T follicular helper cell (primary cell): ENCODE measurements at regions not wholly inside any gene's neighbourhood (a gene's known extent, or its start where the extent isn't known, plus 50 kb on each side); places are given as distances from the start of the nearest gene placed in this dataset.

Source experiments
- DNase-seq: peaks from one replicate; pipeline ENCODE4 v3.0.0-alpha.2; 2020; ENCODE audit warnings: low read depth

DNA sequence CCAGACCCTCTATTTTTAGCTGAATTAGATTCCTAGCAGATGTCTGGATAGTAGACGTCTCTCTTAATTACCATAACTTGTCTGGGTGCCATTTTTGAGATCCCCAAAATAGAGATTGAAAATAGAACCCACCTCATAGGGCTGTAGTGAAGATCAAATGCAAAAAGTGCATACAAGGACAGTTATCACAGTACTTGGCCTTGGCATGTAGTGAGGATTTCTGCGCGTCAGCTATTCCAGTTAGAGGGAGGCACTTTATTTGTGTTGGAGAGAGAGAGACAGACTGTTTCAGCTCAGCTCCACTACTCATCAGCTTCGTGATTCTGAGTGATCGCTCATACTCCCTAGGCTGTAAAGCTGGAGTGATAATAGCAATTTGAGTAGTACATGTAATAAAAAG is 59.6 kb upstream of the CDH13 start:
- DNase-seq, result no peak

DNA sequence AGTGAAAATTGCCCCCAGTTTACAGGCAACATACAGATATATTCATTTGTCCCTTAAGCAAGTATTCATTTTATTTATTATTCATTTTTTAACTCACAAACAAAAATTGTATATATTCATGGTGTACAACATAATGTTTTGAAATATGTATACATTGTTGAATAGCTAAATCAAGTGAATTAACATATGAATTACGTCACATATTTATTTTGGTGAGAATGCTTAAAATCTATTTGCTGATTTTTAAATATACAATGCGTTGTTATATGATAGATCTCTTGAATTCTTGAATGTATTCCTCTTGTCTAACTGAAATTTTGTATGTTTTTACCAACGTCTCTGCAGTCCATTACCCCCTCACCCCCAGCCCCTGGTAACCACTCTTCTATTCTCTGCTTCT is 63.4 kb upstream of the CDH13 start:
- DNase-seq, result no peak

DNA sequence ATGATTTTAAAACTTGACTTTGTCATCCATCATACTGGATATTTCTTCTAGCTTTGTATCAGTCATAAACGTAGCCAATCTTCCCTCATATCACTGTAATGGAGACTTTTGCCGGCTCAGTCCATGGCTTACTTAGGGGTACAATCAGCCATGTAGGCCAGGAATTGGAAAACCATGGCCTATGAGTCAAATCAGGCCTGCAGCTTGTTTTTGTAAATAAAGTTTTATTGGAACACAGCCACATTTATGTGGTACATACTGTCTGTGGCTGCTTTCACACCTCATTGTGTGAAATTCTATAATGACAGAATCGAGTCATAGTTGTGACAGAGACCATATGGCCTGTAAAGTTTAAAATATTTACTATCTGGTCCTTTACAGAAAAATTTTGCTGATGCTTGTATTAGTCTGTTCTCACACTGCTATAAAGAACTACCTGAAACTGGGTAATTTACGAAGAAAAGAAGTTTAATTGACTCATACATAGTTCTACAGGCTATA is 64.5 kb upstream of the CDH13 start:
- no peak for DNase-seq

DNA sequence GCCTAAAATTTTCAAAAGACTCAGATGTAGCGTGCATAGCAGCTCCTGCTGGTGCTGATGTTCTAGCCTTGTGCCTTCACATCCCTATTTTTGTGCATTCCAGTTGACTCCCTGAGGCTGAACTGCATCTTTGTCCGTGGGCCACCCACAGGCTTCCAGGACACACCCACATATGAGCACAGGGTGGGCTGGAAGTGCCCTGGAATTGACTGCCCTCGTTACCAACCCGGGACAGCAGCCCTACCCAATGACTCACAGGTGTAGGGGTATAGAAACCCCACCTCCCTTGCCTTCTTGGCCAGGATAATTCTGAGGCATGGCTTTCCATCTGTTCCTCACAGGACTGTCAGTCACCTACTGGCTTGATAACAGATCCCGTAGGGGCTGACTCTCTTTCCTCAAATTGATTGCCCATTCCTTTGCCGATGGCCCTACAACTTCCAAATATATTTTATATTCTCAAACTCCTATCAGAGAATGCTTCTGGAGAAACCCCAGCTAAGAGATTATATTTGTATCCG is 65.9 kb upstream of the CDH13 start:
- no peak for DNase-seq

DNA sequence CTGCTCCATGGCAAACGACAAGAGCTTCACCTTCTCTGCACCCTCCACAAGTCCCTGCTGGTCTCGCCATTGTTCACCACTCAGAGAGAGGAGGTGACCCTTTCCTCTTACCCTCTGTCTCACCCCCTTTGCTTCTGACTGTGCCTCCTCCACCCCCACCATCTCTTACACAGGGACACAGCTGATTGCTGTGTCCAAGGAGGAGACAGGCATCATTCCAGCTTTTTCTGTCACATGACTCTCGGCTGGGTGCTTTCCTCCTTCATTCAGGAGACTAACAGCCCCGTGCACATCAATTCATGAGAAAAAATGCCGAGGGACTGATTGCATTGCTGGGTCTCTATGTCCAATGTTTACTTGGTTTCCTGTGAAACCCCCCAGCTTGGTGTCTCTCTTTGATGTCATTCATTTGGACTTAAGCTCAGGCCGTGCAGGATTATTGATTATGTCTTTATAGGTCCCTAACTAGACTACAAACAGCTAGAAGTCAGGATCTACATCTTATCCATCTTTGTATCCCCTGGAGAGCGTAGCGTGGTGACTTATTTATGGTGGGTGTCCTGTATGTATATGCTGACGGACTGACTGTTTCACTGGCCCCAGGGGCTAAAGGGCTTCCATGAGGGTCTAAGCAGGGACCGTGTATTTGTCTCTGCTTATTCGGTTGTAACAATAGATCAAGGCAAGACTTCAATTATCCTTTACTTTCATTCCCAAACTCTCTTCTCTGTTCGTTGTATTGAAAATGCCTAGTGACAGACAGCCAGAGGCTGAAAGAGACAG is 82.2 kb upstream of the CDH13 start:
- no peak for DNase-seq

DNA sequence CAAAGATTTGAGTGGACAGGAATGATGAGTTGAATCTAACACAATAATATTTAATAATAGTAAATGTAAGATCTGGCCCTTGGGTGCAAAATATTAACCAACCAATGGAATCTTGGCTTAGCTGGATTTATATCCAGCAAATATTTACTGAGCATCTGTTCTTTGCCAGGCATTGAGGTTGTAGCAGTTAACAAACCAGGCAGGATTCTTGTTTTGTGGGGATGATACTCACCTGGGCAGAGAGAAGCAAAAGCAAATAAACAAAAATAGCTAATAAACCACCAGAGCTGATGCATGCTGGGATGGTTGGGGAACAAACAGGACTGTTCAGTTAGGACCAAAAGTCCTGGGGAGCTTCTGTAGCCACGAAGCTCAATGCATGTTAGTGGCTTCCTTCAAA is 84.1 kb upstream of the CDH13 start:
- DNase-seq, result no peak

DNA sequence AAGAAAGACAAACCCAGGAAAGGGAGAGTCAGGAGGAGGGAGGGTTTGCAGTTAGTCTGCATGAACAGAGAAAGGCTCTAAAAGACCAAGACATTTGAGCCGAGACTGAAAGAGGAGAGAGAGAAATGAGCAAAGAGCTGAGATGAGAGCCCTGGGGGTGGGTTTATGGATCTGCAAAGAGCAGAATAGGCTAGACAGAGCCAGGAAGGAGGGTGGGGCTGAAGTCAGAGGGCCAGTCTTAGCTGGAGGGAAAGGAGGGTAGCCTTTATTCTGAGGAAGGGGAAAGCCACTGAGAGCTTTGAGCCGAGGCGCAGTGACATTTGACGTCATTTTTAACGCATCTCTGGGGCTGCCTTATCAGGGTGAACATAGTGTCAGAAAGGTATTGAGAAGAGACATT is 85.7 kb upstream of the CDH13 start:
- no peak for DNase-seq

DNA sequence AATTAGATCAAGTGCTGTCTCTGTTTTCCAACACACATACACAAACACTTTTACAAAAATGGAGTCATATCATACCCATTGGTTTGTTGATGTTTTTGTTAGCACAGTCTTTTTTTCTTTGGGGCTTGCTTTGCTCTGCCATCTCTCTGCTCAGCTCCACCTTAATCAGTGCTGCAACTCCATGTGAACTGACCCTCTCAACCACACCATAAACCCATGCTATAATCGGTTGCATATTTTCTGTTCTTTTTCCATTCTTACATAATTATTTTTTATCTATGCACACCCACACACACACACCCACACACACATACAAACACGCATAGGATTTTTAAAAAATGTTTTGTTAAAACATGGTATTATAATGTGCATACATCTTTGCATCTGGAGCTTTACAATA is 91.0 kb upstream of the CDH13 start:
- no peak for DNase-seq

DNA sequence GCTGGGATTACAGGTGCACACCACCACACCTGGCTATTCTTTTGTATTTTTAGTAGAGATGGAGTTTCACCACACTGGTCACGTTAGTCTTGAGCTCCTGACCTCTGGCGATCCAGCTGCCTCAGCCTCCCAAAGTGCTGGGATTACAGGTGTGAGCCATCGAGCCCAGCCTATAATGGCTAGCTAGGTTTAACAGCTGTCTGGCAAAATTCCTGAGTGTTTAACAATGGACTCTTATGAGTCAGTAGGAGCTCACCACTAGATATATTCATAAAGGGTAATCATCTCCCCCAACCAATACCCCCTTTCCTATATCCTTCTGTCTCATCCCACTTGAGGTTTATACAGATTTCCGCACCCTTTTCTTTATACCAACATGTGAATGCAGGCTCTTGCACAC is 91.5 kb upstream of the CDH13 start:
- no peak for DNase-seq

DNA sequence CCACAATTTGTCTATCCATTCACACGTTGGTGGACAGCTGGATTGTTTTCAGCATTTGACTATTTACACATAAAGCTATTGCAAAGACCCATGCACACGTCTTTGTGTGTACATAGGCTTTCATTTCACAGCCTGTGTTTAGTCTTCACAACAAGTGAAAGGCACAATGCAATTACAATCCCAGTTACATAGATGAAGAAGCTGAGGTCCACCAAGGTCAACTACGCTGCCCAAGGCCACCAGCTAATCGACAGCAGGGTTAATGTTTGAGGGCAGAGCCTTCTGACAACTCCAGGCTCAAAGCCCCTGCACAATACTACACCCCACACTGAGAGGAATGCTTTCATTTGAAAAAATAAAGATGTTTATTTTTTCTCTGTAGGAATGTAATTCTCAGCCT is 93.6 kb upstream of the CDH13 start:
- no peak for DNase-seq

DNA sequence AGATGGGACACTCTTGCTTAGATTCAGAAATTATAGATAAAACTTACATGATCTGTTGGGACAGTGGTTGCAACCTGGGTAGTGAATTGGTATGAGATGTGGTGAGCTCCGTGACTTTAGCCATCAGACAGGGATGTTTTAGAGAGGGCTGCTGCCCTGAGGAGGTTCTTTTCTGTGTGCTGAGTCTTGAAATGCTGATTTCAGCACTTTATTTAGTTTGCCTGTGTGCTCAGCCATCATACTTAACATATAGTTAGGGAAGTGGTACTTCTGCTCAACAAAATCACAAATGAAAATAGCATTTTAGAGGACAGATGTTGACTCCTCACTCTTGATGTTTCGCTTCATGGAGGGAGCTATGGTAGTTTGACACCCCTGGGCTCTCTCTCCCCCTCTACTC is 95.9 kb upstream of the CDH13 start:
- no peak for DNase-seq

DNA sequence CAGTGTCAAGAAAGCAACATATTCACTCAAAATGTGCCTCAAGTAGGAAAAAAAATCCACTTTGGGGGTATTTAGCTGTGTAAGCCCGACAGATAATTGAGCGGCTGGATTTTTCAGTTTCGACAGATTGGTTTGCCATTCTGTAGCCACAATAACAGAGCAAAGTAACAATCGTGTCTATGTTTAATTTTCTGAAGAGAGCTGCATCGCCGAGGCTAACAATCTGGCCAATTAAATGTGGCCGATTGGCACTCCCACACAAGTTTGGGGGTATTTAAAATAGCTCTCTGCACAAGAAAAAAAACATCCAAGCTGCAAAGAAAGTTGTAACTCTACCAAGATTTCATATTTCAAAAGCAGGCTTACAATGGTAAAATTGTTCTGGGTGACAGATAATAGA is 99.7 kb upstream of the CDH13 start:
- no peak for DNase-seq

DNA sequence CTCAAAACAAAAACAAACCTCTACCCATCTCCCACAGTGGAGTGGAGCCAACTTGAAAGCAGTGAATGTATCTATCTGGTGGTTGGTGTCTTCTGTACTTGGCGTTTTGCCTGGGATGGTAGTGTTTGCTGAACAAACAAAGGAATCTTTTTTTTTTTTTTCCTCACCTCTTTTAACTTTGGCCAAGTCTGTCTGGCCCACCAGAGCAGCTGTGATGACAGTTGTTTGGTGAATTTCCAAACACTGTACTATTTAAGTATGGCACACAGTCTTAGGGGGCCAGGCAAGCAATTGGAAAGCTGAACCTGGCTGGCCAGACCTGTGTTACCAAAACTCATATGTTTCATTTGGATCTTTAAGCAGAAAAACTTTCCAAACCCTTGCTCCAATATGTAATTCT is 101.8 kb upstream of the CDH13 start:
- no peak for DNase-seq

DNA sequence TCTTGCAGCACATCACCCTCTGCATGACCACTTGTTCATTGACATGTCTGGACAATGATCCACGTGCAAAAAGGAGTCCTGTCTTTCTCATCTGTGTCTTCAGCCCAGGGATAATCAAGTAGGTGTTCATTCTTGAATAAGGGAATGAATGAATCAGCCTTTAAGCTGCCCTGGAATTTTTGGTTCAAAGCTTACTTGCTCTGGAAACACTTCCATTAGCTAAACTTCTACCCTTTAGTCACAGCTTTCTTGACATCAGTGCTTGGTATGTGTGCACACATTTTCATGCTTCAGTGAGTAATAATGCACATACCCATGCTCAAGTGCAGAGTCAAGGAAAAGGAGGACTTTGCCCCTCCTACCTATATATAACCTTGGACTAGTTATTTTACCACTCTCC is 103.0 kb upstream of the CDH13 start:
- DNase-seq, result no peak

DNA sequence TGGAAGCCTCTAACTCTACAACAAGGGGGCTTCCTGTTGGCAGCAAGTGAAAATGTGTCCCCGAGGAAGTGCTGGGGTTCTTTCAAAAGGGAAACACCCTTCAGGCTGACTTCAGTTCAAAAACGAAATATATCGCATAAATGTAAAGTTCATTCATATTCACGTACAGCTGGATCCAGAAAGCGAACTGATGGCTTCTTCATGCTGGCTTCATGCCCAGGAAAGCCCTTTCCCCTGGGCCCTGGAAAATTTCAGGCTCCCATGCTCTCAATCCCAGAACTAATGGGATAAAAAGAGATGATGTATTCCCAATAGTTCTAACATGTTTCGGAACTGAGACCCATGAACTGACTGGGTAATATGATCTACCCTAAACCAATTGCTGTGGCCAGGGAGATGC is 104.7 kb upstream of the CDH13 start:
- no peak for DNase-seq

DNA sequence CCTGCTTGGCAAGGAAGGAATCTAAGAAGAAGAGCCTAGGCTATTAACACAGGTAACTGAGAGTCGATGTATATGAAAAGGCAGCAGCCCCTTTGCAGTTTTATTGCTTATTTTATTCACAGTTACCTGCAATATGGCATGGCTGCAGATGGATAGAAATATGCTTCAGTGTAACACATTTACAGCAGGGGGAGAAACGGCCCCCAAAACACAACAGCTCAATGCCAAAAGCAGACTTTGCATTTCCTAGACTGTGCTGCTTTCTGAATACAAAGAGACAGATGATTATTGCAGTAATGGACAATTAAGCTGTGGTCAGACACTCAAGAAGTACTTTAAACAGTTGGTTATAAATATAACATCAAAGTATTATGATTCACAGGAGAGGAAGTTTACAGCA is 108.0 kb upstream of the CDH13 start:
- DNase-seq, result no peak

DNA sequence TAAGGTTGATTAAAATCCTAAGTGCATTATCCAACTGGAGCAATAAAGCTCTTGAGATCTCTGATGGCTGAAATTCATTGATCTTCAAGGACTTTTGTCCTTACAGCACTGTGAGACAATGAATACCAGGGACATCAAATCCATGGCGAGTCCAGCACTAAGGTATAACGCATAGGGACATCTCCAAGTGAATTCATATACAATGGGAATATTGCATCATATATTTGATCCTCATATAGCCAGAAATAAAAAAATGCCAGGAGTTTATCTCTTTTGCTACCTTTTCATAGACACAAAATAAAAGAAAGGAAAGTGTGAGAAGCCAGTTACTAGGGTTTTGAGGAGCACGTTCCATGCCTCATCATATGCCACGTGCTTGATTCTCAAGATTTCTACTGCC is 112.5 kb upstream of the CDH13 start:
- DNase-seq, result no peak

DNA sequence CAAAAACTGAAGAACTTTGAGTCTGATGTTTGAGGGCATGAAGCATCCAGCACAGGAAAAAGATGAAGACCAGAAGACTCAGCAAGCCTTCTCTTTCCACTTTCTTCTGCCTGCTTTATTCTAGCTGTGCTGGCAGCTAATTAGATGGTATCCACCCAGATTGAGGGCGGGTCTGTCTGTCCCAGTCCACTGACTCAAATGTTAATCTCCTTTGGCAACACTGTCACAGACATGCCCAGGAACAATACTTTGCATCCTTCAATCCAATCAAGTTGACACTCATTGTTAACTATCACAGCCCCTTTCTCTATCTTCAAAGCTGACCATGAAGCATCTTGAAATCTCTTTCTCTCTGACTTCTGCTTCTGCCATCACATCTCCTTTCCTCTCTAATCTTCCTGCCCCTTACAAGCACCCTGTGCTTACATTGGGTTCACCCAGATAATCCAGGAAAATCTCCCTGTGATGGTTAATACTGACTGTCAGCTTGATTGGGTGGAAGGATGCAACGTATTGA is 115.9 kb upstream of the CDH13 start:
- DNase-seq, result no peak

DNA sequence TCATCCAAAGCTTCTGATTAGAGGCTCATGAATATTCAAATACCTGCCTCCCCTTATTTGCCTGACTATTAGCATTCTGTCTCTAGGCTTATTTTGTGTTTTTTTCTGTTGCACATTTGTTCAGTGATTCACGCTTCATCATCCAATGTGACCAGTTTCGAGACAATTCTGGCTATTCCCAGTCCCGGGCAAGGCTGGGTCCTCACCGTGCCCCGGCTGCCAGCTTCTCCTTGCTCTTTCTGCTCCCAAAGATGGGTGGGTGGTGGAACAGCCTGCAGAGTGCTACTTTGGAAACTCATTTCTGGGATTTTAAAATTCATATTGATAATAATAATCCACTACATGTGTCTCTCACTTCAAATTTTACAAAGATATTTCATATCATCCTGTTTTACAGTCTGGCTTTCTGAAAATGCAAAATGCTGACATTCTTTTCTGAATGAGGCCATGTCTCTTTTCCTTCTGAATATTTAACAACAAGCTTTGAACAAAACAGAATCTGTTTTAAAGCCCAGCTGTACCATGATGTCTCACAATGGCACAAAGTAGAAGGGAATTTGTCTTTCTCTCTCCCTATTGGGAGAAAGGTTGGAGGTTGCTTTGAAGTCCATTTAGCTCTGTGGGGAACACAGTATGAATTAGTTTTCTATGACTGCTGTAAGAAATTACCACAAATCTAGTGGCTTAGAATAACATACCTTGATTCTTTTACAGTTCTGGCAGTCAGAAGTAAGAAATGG is 116.9 kb upstream of the CDH13 start:
- no peak for DNase-seq

DNA sequence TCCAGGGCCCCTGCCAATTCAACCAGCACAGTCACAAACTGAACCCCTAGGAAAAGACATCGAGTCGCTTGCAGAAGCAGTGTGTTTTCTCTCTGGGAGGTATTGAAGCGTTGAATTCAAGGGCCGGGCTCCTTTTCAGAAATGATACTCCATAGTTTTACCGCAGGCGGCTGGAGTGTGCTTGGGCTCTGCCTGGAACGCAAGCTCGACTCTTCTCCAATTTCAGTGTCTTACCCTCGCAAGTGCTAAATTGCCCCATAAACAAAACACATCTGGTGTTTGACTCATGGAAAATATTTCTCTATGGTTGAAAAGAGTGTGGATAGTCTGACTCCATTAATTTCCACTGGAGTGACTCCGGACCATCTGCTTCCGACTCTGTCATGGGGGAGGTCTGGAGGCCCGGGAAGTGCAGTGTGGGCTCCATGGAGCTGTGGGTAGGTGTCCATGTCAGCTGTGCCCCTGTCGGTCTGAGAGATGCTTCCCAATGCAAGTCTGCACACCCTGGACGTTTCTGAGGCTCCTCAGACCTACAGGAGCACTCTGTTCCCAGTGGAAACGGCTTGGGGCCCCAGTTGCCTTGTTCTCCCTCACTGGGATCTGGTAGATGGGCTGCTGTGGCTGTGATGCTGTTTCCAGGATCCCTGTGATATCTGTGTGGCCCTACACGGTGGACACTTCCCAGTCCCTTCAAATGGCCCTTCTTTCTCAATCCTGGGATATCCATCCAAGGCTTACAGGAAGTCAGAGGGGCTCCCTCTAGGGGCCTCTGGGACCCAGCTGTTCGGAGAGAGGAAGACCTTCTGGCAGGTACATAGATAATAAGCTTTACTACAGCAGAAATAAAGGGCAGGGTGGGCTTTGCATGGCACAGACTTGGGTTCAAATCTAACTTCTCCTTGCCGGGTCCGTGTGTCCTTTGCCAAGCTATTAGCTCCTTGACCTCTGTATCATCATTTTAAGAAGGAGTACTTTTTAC is 119.8 kb upstream of the CDH13 start:
- DNase-seq, result no peak

DNA sequence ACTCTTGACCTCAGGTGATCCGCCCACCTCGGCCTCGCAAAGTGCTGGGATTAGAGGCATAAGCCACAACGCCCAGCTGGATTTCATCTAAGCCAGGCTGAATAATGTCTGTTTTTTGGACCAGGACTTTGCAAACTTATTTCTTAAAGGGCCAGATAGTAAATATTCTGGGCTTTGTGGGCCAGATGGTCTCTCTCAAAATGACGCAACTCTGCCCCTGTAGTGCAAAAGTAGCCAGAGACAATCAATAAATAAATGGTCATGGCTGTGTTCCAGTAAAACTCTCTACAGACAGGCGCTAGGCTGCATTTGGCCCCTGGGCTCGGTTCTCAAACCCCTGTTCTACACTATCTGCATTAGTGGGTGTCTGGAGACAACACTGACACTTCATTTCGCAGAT is 121.9 kb upstream of the CDH13 start:
- DNase-seq, result no peak

DNA sequence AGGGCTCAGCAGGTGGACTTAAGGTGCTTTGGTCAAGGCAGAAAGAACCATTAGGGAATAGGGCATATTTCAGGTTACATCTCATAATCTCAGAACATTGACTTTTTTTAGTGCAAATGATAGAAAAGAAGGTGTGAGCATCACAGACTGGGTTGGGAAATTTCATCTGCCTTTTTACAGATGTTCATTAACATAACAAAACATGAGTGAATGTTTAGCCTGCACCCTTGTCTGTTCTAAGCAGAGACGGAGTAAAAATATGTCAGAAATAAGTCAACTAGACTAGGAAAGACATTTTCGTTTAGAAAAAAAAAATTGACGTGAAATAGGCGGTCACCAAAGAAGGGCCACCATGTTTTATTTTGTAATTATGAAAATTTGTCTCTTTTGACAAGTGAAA is 127.5 kb upstream of the CDH13 start:
- DNase-seq, result no peak
